Endothelial cell of umbilical vein (primary cell): ENCODE measurements at regions not wholly inside any gene's neighbourhood (a gene's known extent, or its start where the extent isn't known, plus 50 kb on each side); places are given as distances from the start of the nearest gene placed in this dataset.

Experiments
- CTCF ChIP-seq, 2 donors: IDR thresholded peaks; 1 replicate in 1 of 2; 2 replicates in 1 of 2; pipeline ENCODE4 v1.5.1; 2011; ENCODE audit warnings: low read length in 2 of 2, mild to moderate bottlenecking in 2 of 2, moderate library complexity in 2 of 2, control low read depth in 1 of 2, inconsistent platforms in 1 of 2, low read depth in 1 of 2; ENCODE audit not compliant: insufficient read depth in 1 of 2; ENCODE audit errors: extremely low read depth in 1 of 2
- EZH2 ChIP-seq: IDR thresholded peaks from 2 replicates; pipeline ENCODE4 v1.6.1; 2012; ENCODE audit warnings: borderline replicate concordance, low read depth, mild to moderate bottlenecking, moderate library complexity, low read length, inconsistent platforms; ENCODE audit not compliant: severe bottlenecking
- FOS ChIP-seq: IDR thresholded peaks from 2 replicates; pipeline ENCODE4 v1.6.1; 2011; ENCODE audit warnings: mild to moderate bottlenecking, low read length, moderate library complexity, borderline replicate concordance; ENCODE audit not compliant: insufficient read depth
- GATA2 ChIP-seq: IDR thresholded peaks from 2 replicates; pipeline ENCODE4 v1.7.0; 2011; ENCODE audit warnings: low read depth, mild to moderate bottlenecking, moderate library complexity, mixed read lengths, low read length; ENCODE audit not compliant: insufficient read length, insufficient read depth
- MAX ChIP-seq: IDR thresholded peaks from 2 replicates; pipeline ENCODE4 v1.6.1; 2011; ENCODE audit not compliant: insufficient read depth, insufficient read length
- MYC ChIP-seq: IDR thresholded peaks from one replicate; pipeline ENCODE4 v1.6.1; 2011; ENCODE audit warnings: mild to moderate bottlenecking, low read depth, low read length
- POLR2A ChIP-seq: IDR thresholded peaks from 2 replicates; pipeline ENCODE4 v1.6.1; 2012; ENCODE audit warnings: low read depth, mild to moderate bottlenecking, control low read depth, low read length
- POLR2AphosphoS5 ChIP-seq: IDR thresholded peaks from 2 replicates; pipeline ENCODE4 v1.6.1; 2012; ENCODE audit warnings: low read depth, mild to moderate bottlenecking, control low read depth, low read length, moderate library complexity; ENCODE audit not compliant: insufficient read depth

GRCh38 chr12:75795125-75795524, 236.5 kb downstream of the PHLDA1 start:
- TF ChIP-seq EZH2 (no peak), POLR2AphosphoS5 (no peak), CTCF (IDR thresholded peaks at IDR 0.05; ENCODE audit: extremely low read depth in 1 of 2, insufficient read depth in 1 of 2, low read depth in 1 of 2, low read length in 2 of 2) (no peak), POLR2A (no peak), MYC (no peak), MAX (no peak), GATA2 (no peak), FOS (no peak)
